D341Med (cell line): ENCODE measurements at regions not wholly inside any gene's neighbourhood (a gene's known extent, or its start where the extent isn't known, plus 50 kb on each side); places are given as distances from the start of the nearest gene placed in this dataset.
A peak's percentile ranks its signal among the peaks of the same experiment; 100 is the strongest.
"Not testable (repeated sequence)": the region's sequence is repeated elsewhere in the genome, so short reads cannot be mapped to it uniquely, and the experiment has no call there.

Experiments used
- DNase-seq: peaks from one replicate; pipeline ENCODE4 v3.0.0; 2012; ENCODE audit warnings: low spot score

DNA sequence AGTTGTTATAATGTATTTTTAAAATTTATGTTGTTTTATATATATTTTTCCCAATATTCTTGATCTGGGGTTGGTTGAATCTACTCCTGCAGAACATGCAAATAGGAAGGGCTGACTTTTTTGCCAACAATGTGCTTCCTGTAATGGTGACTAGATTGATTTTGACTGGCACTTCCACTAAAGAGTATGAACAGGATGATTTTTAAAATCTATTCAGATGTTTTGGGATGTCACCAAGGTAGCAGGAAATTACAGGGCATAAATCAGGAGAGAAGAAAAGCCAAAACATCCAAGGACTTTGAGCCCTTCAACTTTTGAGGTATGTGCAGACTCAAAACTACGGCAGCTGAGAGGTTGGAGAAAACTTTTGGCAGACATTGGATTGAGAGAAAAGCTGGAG, 1047.6 kb downstream of the SLITRK5 start:
- DNase-seq: no peak

GRCh38 chr13:88726075-88726474, 1054.9 kb downstream of the SLITRK5 start:
- DNase-seq: no peak

GRCh38 chr13:88727236-88727635, 1056.1 kb downstream of the SLITRK5 start:
- not testable (repeated sequence) for DNase-seq

- DNase-seq: no peak
Measured at GRCh38 chr13:88729605-88730004, 1058.4 kb downstream of the SLITRK5 start.

DNA sequence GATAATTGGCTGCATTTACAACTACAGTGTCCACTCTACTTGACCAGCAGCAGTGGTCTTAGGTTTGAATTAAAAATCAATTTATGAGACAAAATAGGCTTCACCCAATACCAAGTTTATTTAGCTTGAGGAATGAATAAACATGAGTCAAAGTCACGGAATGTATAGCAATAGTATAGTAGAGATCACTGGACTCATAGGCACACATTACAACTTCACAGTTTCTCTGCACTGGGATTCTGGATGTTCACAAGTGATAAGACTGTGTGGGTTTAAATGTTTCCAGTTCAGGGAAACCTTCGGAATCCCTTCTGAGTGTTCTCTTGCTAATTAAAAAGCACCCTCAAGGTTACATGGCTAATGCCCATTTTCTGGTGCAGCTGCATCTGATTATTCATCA, 1064.9 kb downstream of the SLITRK5 start:
- no peak for DNase-seq

DNA sequence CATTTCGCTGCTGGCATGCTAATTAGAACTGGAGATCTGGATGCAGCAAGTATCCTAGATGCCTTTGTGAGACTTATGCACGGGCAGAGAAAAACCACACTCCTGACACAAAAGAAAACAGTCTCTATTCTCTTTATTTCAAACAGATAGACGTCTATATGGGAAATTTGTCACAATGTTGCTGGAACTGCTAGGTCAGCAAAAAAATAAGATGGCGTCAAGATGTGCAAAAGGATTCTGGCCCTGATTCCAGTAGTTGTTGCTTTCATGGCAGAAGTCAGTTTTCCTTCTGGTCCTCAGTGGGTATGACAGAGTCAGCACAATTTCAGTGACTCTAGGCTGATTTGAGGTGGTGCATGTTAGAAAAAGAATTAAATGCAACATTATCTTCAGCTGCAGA, 1068.0 kb downstream of the SLITRK5 start:
- no peak for DNase-seq

DNA sequence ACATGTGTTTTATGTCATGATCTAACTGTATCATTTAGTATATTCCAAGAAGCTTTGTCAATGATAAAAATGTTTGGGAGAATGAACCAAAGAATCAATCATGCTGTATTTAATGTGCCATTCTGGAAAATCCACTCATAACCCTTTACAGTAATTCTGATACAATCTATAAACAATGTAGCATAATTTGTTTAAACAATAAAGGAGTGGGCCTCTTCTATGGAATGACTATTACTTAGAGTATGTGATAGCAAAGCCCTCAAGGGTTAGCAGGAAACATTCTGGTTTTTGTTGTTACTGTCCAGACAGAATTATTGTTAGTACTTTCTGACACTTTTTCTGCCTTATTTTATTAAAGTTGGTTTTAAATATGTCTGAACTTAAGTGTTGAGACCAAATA, 1073.1 kb downstream of the SLITRK5 start:
- DNase-seq: no peak

- DNase-seq: no peak
Measured at GRCh38 chr13:88745011-88745410, 1073.8 kb downstream of the SLITRK5 start.

DNA sequence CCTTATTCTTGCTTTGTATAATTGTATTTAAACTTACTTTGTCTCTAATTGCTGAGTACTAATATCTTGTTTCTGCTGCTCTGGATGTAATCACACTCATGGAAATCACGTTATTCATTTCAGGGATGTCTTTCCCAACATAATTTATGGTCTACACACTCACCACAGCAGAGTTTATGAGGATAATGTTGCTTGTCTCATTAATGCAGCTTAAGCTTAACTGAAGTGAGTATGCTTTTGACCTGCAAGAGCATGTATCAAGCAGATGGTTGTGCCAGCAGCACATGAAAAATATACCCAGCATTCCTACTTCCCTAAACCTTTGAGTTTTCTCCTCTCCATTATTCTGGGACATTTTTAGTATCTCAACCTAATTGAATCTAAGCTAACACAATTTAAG, 1080.9 kb downstream of the SLITRK5 start:
- peak; percentile 17 for DNase-seq

DNA sequence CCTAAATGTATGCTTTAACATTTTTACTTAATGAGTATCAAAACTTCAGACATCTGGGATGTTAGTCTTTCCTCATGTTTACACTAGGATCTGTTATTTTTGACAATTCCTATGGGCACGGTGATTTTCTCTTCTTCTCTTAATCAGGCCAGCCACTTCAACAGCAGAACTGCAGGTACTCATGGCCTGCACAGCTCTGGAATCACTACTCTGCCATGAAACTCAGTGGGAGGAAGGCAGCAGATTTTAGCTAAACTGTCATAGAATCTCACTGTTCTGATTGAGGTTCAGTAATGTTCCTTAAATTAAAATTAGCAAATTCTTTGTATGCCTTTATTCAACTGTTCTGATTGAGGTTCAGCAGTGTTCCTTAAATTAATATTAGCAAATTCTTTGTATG, 1083.0 kb downstream of the SLITRK5 start:
- no peak for DNase-seq

GRCh38 chr13:88761145-88761544, 1090.0 kb downstream of the SLITRK5 start:
- no peak for DNase-seq

GRCh38 chr13:88764103-88764502, 1092.9 kb downstream of the SLITRK5 start:
- DNase-seq: no peak

DNA sequence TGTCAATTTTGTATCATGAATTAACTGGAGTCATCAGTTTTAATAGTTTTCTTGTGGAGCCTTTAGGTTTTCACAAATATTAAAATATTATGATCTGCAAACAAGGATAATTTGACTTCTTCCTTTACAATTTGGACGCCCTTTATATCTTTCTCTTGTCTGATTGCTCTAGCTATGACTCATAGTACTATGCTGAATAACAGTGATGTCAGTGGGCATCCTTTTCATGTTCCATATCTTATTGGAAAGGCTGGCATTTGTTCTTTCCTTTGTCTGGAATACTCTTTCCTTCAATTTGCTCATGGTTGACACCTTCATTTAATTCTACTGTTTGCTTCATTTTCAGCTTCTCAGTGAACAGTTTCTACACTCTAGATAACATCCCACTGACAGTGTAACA, 1129.3 kb downstream of the SLITRK5 start:
- DNase-seq: no peak

- DNase-seq: no peak
Measured at GRCh38 chr13:88801361-88801760, 1130.2 kb downstream of the SLITRK5 start.

DNA sequence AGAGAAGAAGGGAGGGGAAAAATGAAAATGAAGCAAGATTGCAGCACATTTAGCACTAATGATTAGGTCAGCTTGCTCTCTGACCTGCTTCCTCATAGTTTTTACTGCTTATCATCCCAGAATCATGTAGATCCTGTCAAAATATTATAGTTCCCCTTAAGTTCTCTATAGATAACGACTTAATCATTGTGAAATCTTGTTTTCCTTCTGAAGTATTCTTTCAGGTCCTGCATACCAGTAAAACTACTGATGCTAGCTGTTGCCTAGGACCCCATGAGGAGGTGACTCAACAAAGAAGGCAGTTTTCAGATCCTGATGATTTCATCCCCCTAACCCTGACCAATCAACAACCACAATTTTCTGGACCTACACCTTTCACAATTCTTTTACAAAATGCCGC, 1131.7 kb downstream of the SLITRK5 start:
- DNase-seq: no peak

DNA sequence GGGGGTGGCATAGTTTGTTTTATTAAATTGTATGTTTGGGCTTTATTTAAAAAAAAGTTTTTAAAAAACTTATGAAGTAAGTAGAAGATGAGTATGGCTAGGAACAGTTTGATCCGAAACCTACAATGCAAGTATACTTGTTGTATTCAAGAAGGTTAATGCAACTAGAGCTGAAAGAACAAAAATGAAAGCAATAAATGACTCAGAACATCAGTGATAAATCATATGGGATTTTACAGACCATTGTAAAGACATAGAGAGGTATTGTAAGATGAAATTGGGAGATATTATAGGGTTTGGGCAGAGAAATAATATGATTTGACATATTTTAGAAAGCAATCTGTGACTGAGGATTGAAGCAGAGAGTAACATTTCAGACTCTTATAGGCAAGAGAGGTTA, 1135.3 kb downstream of the SLITRK5 start:
- DNase-seq: no peak

DNA sequence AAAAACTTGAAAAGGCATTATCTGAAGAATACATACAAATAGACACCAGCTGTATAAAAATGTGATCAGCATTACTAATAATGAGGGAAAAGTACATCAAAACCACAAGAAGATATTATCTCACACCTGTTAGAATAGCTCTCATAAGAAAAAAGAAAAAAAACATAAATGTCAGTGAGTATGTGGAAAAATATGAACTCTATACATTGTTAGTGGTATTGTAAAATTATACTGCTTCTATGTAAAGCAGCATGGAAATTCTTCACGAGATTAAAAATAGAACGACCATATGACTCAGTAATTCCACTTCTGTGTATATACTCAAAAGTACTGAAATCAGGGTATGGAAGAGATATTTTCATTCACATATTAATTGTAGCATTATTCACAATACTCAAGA, 1146.4 kb downstream of the SLITRK5 start:
- DNase-seq: no peak

- DNase-seq: no peak
Measured at GRCh38 chr13:88823114-88823513, 1151.9 kb downstream of the SLITRK5 start.

- no peak for DNase-seq
Measured at GRCh38 chr13:88824218-88824617, 1153.0 kb downstream of the SLITRK5 start.

- DNase-seq: no peak
Measured at GRCh38 chr13:88840085-88840484, 1168.9 kb downstream of the SLITRK5 start.

- not testable (repeated sequence) for DNase-seq
Measured at GRCh38 chr13:88852293-88852692, 1181.1 kb downstream of the SLITRK5 start.

GRCh38 chr13:88857256-88857655, 1186.1 kb downstream of the SLITRK5 start:
- DNase-seq: no peak

- no peak for DNase-seq
Measured at GRCh38 chr13:88862095-88862620, 1191.0 kb downstream of the SLITRK5 start.

GRCh38 chr13:88863116-88863515, 1191.9 kb downstream of the SLITRK5 start:
- no peak for DNase-seq

DNA sequence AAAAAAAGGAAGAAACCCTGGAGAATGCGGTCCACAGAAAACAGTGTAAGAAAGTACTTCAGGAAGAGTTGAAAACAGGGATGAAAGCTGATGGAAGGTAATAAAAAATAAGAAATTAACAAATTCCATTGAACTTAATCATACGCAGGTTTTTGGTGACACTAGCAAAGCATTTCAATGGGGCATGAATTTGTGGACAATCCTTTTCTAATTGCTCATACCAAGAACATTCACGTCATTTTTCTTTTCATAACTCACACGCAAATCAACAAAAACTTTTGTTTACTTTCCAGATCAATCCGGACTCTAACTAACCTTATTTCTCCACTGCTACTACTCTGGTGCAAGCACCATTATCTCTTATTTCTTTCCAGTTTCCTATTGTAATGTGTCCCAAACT, 1195.0 kb downstream of the SLITRK5 start:
- no peak for DNase-seq
